ENCODE measurements at regions not wholly inside any gene's neighbourhood (a gene's known extent, or its start where the extent isn't known, plus 50 kb on each side); places are given as distances from the start of the nearest gene placed in this dataset.

- TF ChIP-seq CTCF (conservative IDR thresholded peaks at IDR 0.05; ENCODE audit: low read depth, low read length), result no peak
- DNase-seq (ENCODE audit: low read depth), result no peak
- no peak overlapping the region for H3K4me3 ChIP-seq (ENCODE audit: low read depth, low read length)
Observed at GRCh38 chr4:95627024-95627605, 78.3 kb upstream of the UNC5C start.

DNA sequence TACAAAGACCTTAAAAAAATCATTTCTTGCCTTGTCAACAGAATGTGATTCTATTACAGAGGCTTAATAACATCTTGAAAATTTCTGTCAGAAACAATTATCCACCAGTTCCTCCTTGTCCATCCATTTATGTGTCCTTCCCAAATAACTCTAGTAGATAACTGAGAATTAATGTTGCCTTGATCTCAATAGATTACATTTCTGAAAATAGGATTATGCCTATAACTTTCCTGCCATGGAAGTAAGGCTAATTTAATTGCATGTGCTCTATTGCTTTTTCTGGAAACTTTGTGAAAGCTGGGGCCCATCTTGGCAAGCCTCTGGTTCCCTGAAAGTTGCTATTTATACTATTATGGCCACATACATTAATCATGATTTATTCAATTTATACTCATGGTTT, 76.2 kb upstream of the UNC5C start:
- DNase-seq (ENCODE audit: low read depth), result no peak
- no peak overlapping the region for H3K4me3 ChIP-seq (ENCODE audit: low read depth, low read length)
- TF ChIP-seq CTCF (conservative IDR thresholded peaks at IDR 0.05; ENCODE audit: low read depth, low read length), result no peak

- DNase-seq (ENCODE audit: low read depth), result no peak
- TF ChIP-seq CTCF (conservative IDR thresholded peaks at IDR 0.05; ENCODE audit: low read depth, low read length), result no peak
- no peak overlapping the region for H3K4me3 ChIP-seq (ENCODE audit: low read depth, low read length)
Observed at GRCh38 chr4:95619525-95620443, 71.0 kb upstream of the UNC5C start.

- no peak for TF ChIP-seq CTCF (conservative IDR thresholded peaks at IDR 0.05; ENCODE audit: low read depth, low read length)
- H3K4me3 ChIP-seq (ENCODE audit: low read depth, low read length), result no peak overlapping the region
- no peak for DNase-seq (ENCODE audit: low read depth)
Observed at GRCh38 chr4:95614684-95615205, 66.0 kb upstream of the UNC5C start.

- no peak for DNase-seq (ENCODE audit: low read depth)
- H3K4me3 ChIP-seq (ENCODE audit: low read depth, low read length), result no peak overlapping the region
- TF ChIP-seq CTCF (conservative IDR thresholded peaks at IDR 0.05; ENCODE audit: low read depth, low read length), result no peak
Observed at GRCh38 chr4:95610061-95610569, 61.3 kb upstream of the UNC5C start.

GRCh38 chr4:95606739-95607138, 58.0 kb upstream of the UNC5C start:
- no peak for TF ChIP-seq CTCF (conservative IDR thresholded peaks at IDR 0.05; ENCODE audit: low read depth, low read length)
- H3K4me3 ChIP-seq (ENCODE audit: low read depth, low read length), result no peak overlapping the region
- no peak for DNase-seq (ENCODE audit: low read depth)
